NCI-H526 treated with DMSO at 0.1 percent for 48 hours (cell line): ENCODE measurements at regions not wholly inside any gene's neighbourhood (a gene's known extent, or its start where the extent isn't known, plus 50 kb on each side); places are given as distances from the start of the nearest gene placed in this dataset.
A peak's percentile ranks its signal among the peaks of the same experiment; 100 is the strongest.

Experiments
- DNase-seq: peaks from one replicate; lab custom pipeline; 2025; lab: John Stamatoyannopoulos, UW

- DNase-seq = no peak
These were observed 124.3 kb upstream of the SOX4 start for GRCh38 chr6:21469213-21469612.

GRCh38 chr6:21476112-21476511 lies 117.4 kb upstream of the SOX4 start:
- no peak for DNase-seq

GRCh38 chr6:21478411-21478810 lies 115.1 kb upstream of the SOX4 start:
- DNase-seq = no peak

GRCh38 chr6:21478883-21479539 lies 114.5 kb upstream of the SOX4 start:
- peak; percentile 95 for DNase-seq

GRCh38 chr6:21486115-21486514 lies 107.4 kb upstream of the SOX4 start:
- DNase-seq = no peak

GRCh38 chr6:21489826-21490225 lies 103.7 kb upstream of the SOX4 start:
- DNase-seq = no peak

GRCh38 chr6:21491955-21492354 lies 101.6 kb upstream of the SOX4 start:
- no peak for DNase-seq

GRCh38 chr6:21494505-21494904 lies 99.0 kb upstream of the SOX4 start:
- no peak for DNase-seq

GRCh38 chr6:21496196-21496595 lies 97.4 kb upstream of the SOX4 start:
- no peak for DNase-seq

GRCh38 chr6:21496706-21497105 lies 96.8 kb upstream of the SOX4 start:
- no peak for DNase-seq

GRCh38 chr6:21500314-21501020 lies 93.1 kb upstream of the SOX4 start:
- DNase-seq = peak; percentile 71

GRCh38 chr6:21501021-21501354 lies 92.6 kb upstream of the SOX4 start:
- DNase-seq = peak; percentile 95

GRCh38 chr6:21501815-21502214 lies 91.7 kb upstream of the SOX4 start:
- no peak for DNase-seq

- no peak for DNase-seq
These were observed 90.9 kb upstream of the SOX4 start for GRCh38 chr6:21502682-21503081.

GRCh38 chr6:21504790-21505189 lies 88.8 kb upstream of the SOX4 start:
- peak; percentile 69 for DNase-seq

GRCh38 chr6:21505574-21505990 lies 88.0 kb upstream of the SOX4 start:
- no peak for DNase-seq

- no peak for DNase-seq
These were observed 87.4 kb upstream of the SOX4 start for GRCh38 chr6:21506126-21506525.

- DNase-seq = no peak
These were observed 85.7 kb upstream of the SOX4 start for GRCh38 chr6:21507811-21508210.

GRCh38 chr6:21508753-21509152 lies 84.8 kb upstream of the SOX4 start:
- DNase-seq = peak; percentile 85

- no peak for DNase-seq
These were observed 81.5 kb upstream of the SOX4 start for GRCh38 chr6:21511891-21512550.

GRCh38 chr6:21514288-21514687 lies 79.3 kb upstream of the SOX4 start:
- DNase-seq = no peak

GRCh38 chr6:21518317-21518716 lies 75.2 kb upstream of the SOX4 start:
- DNase-seq = no peak

- peak; percentile 70 for DNase-seq
These were observed 73.9 kb upstream of the SOX4 start for GRCh38 chr6:21519642-21520041.
